ENCODE measurements at regions not wholly inside any gene's neighbourhood (a gene's known extent, or its start where the extent isn't known, plus 50 kb on each side); places are given as distances from the start of the nearest gene placed in this dataset.

- no peaks in the 10 kb centered on the region for H3K4me1 Mint-ChIP-seq
- no peak overlapping the region for H3K18ac ChIP-seq (ENCODE audit: insufficient read length, low read depth, low read length)
- no peak overlapping the region for H4K91ac ChIP-seq (ENCODE audit: insufficient read length, low read depth, low read length)
- no CpG with 5 or more reads among the region's 2 CpGs for WGBS (ENCODE audit: extremely low coverage, insufficient read length, low lambda C conversion rate)
- H3K36me3 Mint-ChIP-seq (ENCODE audit: insufficient read depth in 1 of 3, low read depth in 3 of 3): no peaks in the 10 kb centered on the region
- H4K20me1 ChIP-seq (ENCODE audit: control insufficient read depth, insufficient read depth, insufficient read length): no peaks in the 10 kb centered on the region
- no peak overlapping the region for H3K23ac ChIP-seq (ENCODE audit: insufficient read length, low read depth, low read length)
- DNase-seq: no peak
- no peak overlapping the region for H2BK120ac ChIP-seq (ENCODE audit: low read depth, low read length, poor library complexity, severe bottlenecking)
- no peak overlapping the region for H3K4ac ChIP-seq (ENCODE audit: low read depth, low read length)
- no peaks in the 10 kb centered on the region for H3K27me3 Mint-ChIP-seq (ENCODE audit: low read depth)
- no peak overlapping the region for H3K9ac ChIP-seq (ENCODE audit: extremely low read depth, insufficient read length, low read length)
- no peak overlapping the region for H3K4me3 Mint-ChIP-seq
- H2AK5ac ChIP-seq (ENCODE audit: insufficient read length, low read length): no peak overlapping the region
- H3K56ac ChIP-seq (ENCODE audit: insufficient read length, low read depth, low read length): no peak overlapping the region
- no peaks in the 10 kb centered on the region for H3K4me1 ChIP-seq (ENCODE audit: insufficient read depth, low read length)
- H3K79me1 ChIP-seq (ENCODE audit: insufficient read depth, low read depth, low read length, poor library complexity, severe bottlenecking): no peaks in the 10 kb centered on the region
- no peak overlapping the region for H2BK20ac ChIP-seq (ENCODE audit: low read depth, low read length, poor library complexity, severe bottlenecking)
- no peaks in the 10 kb centered on the region for H3K9me3 ChIP-seq (ENCODE audit: control insufficient read depth, low read depth, low read length)
- no peak overlapping the region for H3T11ph ChIP-seq (ENCODE audit: low read length)
- no peak overlapping the region for H4K8ac ChIP-seq (replicated peaks; ENCODE audit: insufficient read length, low read depth, low read length)
- no peak overlapping the region for H2AFZ ChIP-seq (ENCODE audit: low read length)
- no peak overlapping the region for H4K5ac ChIP-seq (ENCODE audit: insufficient read length, low read depth, low read length)
- H3K79me2 ChIP-seq (ENCODE audit: insufficient read depth, low read length): no peaks in the 10 kb centered on the region
- H2BK5ac ChIP-seq (ENCODE audit: insufficient read length, low read length): no peak overlapping the region
- no peak overlapping the region for H2BK15ac ChIP-seq (ENCODE audit: low read depth, low read length)
- no peak overlapping the region for H2BK12ac ChIP-seq (ENCODE audit: insufficient read length, low read depth, low read length)
- no peak for TF ChIP-seq CTCF (conservative IDR thresholded peaks at IDR 0.05)
- no peak overlapping the region for H3K27ac ChIP-seq (ENCODE audit: insufficient read length, low read depth, low read length)
- no peak overlapping the region for H3K14ac ChIP-seq (ENCODE audit: insufficient read depth, low read length)
- no peak overlapping the region for H3K27ac Mint-ChIP-seq
- no peaks in the 10 kb centered on the region for H3K27me3 ChIP-seq (ENCODE audit: insufficient read depth, low read length)
- H3K9me3 Mint-ChIP-seq: no peaks in the 10 kb centered on the region
- H3K4me2 ChIP-seq (ENCODE audit: insufficient read depth, insufficient read length, low read length): no peak overlapping the region
- H3K23me2 ChIP-seq (ENCODE audit: insufficient read length, low read depth, low read length, poor library complexity, severe bottlenecking): no peaks in the 10 kb centered on the region
Observed at GRCh38 chr3:104206925-104207324, 1159.8 kb upstream of the ALCAM start.
